Limb (tissue), 2 donors: ENCODE measurements at regions not wholly inside any gene's neighbourhood (a gene's known extent, or its start where the extent isn't known, plus 50 kb on each side); places are given as distances from the start of the nearest gene placed in this dataset.

Source experiments
- DNase-seq, 2 donors: peaks; one replicate each; pipeline ENCODE4 v3.0.0-alpha.2; 2016; ENCODE audit errors: extremely low spot score in 2 of 2

DNA sequence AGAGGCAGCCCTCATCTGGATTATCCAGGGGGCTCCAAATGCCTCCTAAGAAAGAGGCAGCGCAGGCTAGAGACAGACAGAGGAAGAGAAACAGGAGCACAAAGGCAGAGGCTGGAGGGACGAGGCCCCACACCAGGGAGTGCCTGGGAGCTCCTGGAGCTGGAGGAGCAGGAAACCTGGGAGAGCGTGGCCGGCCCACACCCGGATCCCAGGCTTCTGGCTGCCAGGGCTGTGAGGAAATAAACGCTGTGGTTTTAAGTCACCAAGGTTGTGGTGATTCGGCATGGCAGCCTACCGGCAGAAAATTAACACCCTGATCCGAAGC lies 165.5 kb downstream of the OLFM1 start:
- no peak for DNase-seq

DNA sequence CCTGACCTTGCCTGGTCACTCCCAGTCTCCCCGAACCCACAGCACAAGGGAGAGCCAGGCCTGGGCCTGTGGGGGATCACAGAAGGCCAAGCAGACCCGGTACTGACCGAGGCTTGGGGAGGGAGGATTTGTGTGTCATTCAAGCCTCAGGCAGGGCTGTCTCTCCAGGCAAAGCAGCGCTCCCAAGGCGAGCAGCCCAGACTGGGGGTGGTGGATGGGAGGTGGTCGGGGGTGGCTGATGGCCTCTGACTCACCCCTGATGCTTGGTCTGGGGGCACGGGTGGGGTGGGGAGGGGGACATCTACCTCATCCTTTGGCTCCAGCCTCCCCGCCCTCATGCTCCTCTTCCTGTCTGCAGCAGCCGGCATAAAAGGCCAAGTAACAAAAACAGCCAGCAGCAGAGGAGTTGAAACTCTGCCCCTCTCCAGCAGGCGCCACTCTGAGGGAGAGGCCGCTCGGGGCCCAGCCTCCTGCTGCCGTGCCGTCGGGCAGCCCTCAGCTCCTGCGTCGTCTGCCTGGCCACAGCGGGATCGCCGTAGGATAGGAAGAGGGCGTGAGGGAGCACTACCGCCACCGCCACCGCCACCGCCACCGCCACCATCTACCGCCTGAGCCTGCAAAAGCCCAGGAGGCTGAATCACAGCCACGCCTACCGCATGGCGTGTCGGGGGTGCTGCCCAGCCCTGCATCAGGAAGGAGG lies 166.0 kb downstream of the OLFM1 start:
- no peak for DNase-seq

DNA sequence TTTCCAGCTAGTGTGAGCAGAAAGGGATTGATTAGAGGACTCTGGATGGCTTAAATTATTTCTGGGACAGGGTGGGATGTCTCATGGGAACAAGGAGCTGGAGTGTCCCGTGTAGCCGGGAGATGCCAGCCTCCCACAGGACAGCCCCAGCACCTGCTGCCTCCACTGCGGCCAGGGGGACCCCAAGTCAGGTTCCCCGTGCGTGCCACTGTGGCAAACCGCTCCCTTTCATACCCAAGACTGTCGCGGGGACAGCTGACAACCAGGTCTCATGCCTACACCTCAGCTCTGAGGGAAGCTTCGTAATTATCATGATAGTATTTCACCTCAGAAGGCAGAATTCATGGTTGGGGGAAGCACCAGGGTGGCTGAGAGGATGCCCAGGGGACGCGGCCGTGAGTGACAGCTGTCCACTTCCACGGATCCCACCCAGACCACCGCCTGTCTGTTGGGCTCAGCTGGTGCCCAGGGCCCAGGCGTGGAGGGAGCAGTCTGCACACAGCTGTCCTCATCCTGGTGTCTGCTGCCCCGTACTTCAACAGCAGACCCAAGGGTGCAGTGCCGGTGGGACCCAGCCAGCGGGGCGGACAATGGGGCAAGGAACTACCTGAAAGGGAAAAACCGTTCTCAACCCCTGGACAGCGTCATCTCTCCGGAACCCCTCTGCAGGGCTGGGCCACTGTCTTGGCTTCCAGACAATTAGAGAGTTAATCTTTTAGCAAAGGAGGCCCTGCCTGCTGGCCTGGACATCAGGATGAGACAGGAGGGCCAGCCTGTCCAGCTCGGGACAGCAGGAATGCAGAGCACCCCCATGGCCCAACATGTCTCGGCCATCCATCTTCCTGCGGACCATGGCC lies 166.9 kb downstream of the OLFM1 start:
- no peak for DNase-seq

DNA sequence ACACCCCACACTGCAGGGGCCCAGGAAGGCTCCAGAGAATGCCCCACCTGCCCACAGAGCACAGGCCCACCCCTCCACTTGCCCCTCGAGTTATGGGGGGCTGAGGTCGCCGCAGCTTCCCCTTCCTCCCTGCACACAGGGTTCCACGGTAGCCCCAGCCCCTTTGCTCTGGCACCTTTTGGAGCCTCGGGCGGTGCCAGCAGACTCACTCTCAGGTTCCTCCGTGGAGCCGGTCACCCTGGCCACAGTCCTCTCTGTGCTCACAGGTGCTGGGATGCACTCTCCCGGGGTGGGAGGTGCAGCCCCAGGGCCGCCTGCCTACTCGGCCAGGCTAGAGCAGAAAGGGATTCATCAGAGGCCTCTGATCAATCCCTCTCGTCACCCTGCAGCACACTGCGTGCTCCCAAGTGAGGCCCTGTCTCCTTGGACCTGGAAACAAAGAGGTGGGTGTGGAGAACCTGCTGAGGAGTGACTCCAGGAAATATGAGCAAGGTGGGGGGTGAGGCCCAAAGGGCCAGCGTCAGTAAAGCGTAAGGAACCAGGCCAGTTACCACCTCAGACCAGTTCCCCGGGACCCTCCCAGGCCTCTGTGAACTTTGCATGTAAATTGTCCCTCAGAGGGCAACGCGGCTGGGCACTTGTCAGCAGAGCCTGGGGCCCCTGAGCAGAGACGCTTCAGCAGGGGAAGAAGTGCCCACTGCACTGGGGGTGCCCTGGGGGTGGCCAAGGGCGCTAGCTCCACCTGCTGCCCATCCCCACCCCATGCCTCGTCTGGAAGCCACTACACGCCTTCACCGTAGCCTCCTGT lies 167.8 kb downstream of the OLFM1 start:
- DNase-seq: no peak

DNA sequence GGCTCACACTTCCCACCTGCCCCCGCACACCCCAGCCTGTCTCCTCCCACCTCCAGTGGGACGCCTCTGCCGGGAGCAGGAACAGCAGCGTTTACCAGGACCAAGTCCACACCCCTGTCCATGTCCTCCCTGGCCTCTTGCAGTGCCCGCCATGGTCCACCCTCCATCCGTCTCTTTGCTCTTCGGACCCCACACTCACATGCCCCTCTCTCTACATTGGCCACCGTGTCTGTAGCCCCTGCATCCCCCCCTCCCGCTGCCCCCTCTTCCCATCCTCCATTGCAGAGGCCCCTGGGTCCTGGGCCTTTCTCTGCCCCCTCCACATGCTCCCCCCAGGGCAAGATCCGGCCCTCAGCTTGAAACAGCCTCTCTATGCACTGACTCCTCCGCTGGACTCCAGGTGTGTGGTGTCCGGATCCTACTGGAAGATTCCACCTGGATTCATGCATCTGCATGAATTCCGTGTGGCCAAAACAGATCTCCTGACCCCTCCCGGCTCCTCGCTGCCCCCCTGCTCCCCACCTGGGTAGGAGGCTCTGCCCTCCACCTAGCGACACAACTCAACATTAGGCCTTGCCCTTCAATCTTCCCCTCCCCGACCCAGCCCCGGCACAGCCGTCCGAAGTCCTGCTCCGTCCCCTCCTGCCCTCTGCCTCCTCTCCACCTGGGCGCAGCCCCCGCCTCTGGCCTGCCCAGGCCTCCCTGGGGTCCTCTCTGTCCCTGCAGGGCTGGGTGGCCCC lies 168.5 kb downstream of the OLFM1 start:
- no peak for DNase-seq

DNA sequence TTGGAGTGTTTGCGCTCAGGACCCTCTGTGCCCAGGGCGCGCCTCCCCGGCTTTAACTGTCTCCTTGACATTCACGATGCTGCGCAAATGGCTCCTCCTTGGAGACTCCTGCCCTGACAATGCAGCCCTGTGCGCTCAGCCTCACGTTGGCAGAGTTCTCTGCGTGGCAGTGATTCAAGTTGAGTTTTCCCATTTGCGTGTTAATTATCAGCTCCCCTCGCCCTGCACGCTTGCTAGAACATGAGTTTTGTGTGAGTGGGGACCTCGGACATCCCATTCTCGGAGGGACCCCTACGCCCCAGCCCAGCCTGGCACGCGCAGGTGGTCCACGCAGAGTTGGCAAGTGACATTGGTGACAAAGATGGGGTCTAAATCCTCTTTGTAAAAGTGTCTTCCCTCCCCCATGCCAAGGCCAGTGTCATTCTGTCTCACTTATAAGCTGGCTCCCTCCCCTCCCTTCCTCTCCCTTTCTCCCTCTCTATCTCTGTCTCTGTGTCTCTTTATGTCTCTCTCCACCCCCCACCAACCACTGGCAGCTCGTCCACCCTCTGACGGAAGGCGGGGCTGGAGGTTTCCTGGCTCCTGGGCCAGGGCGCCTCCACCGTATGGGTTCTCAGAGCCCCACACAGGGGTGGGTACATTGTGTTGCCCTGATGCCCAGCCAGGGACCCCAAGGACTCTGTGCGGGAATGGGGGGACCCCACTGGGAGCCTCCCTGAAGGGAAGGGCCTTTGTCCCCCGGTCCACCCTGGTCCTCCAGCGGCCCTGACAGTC lies 169.3 kb downstream of the OLFM1 start:
- no peak for DNase-seq

DNA sequence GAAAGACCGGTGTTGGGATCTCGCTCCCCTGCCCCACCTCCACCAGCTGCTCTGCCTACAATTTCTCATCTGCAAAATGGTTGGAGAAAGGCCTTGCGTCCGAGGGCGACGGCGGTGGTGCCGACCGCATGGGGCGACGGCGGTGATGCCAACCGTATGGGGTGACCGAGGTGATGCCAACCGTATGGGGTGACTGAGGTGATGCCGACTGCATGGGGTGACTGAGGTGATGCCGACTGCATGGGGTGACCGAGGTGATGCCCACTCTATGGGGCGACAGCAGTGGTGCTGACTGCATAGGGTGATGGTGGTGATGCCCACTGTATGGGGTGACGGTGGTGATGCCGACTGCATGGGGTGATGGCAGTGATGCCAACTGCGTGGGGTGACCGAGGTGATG lies 171.0 kb downstream of the OLFM1 start:
- no peak for DNase-seq

DNA sequence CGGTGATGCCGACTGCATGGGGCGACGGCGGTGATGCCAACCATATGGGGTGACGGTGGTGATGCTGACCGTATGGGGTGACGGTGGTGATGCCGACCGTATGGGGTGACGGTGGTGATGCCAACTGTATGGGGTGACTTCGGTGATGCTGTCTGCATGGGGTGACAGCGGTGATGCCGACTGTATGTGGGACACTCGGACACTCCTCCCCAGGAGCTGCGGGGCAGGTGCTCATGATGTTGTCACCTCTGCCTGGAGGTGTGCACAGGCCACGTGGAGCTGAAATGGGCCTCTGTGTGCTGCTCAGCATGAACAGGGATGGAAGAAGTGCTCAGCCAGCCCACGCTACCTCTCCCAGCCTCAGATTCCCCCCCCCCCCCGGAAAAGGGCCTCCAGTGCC lies 171.8 kb downstream of the OLFM1 start:
- no peak for DNase-seq

DNA sequence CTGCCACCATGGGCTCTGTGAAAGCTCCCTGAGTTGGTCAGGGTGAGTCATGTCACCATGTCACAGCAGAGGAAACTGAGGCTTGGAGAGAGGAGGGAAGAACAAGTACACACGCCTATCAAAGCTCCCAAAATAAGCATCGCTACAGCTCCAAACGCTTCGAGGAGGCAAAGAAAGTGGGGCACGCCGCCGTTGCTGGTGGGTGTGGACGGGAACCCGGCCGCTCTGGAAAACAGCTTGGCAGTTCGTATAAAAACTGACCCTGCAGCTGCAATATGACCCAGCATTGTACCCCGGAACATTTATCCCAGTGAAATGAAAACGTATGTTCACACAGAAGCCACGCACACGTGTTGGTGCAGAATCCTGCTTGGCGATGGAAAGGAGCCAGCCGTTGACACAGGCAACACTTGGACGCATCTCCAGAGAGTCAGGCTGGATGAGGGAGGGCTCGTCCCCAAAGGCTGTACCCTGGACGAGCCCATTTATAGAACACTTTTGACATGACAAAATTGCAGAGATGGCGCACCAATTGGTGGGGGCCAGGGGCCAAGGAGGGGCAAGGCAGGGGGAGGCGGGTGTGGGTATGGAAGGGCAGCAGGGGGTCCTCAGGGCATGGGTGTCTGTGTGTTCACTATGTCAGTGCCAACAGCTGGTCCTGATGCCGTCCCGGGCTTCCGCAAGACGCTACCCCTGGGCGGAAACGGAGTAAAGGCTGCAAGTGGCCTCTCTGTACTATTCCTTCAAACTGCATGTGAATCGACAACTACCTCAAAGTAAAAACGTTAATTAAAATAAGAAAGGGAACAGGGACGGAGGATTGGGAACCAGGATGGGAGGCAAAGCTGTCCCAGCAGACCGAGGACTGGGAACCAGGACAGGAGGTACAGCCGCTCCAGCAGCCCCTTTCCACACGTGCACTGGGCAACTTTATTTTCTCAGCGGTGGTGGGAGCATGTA lies 173.0 kb downstream of the OLFM1 start:
- DNase-seq: no peak

DNA sequence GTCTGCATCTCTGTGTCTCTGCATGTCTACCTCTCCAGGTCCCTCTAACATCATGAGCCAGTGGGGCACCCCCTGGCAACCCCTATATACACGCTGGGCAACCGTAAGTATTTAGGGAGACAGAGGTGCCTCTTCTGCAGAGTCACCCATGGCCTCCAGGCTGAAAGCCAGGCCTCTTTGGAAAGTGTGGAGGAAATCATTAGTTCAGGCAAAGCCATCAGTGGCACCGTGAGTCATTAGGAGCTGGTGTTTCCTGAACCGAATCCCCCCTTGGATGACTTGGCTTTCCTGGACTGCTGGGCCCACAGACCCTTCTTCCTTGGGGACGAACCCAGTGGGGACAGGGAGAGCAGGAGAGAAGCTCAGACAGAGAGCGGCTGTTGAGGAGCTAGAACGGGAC lies 174.8 kb downstream of the OLFM1 start:
- DNase-seq: no peak

DNA sequence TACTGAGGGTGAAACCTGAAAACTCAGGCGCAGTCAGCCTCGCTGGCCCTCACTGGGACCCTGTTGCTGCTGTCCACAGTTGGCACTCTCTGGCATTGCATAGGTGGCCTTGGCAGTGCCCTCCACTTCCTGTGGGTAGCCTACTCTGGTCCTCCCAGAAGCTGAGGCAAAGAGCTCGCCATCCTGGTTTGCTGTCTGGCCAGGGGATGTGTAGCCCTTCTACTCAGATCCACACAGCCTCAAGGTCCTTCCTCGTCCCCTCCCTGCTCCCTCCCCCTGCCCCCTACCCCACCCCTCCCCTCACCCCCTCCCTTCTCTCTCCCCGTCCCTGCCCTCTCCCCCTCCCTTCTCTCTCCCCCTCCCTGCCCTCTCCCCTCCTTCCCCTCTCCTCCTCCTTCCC lies 176.0 kb downstream of the OLFM1 start:
- DNase-seq: no peak

DNA sequence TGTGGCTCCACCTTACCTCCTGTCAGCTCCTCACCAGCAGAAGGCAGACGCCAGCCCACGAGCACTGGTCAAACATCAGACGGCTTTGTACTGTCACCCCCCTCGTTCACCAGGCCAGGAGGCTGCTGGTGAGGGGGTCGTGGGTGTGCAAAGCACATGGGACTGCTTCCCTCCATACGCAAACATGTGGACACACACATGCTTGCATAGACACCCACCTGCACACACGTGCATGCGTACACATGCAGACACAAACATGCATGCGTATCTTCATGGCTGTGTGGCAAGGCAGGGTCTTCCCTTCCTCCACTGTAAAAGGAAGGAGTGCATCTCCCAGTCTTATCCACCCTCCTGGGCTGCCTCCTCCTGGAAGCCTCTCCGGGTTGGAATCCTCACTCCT lies 178.5 kb downstream of the OLFM1 start:
- no peak for DNase-seq

DNA sequence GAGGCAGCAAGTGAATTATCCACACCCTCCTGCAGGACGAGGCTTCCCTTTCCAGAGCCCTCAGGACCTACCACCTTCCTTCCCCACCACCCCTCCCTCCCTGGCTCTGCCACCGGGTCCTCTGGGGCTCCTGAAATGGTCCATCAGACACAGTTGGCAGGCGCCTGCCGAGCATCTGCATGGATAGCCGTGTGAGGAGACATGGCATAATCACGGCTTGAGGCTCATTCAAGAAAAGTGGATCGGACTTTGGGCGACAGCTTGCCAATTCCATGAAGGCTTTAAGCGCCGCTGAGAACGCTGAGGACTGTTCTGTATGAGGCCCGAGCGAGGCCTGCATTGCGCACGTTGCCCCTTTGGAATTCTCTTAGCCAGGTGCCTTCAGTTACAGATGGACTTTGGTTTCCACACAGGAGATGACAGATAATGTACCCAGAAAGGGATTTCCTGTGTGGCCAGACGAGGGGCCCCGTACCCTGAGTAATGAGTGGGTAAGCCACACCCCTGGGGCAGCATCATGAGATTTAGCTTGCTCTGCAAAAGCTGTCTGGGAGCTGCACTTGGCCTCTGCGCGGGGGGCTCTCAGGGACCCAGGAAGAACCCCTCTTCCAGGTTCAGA lies 179.8 kb downstream of the OLFM1 start:
- no peak for DNase-seq

DNA sequence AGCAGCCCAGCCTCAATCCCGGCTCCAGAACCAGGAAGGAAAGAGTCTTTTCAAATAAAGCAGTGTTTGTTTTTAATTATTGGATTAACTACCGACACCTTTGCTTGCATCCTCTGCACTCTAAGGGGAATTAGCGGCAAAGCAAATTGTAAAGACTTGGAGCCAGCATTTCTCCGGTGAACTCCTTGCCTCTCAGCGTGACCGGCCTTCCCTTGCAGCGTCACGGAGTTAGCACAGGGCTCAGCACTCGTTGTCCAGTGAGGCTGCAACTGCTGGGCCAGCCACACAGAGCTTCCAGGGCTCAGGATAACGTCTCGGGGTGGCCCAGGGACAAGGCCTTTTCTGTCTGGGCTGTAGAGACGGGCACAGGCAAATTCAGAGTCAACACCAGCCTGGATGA lies 180.6 kb downstream of the OLFM1 start:
- no peak for DNase-seq

DNA sequence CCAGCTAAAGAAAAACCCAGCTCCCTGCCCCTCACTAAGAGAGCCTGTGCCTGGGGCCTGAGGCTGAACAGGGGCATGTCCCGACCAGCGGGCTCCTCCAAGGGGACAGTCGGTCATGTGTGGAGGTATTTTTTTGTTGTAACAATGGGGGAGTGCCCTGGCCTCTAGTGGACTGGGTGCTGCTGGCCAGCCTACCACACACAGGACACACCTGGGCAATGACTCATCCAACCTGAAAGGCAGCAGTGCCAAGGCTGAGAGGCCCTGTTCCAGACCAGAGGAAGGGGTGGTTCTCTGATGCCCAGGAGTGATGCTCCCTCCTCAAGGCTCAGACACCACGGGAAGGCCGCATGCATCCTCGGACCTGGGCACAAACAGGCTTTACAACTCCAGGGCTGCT lies 181.5 kb downstream of the OLFM1 start:
- DNase-seq: no peak

DNA sequence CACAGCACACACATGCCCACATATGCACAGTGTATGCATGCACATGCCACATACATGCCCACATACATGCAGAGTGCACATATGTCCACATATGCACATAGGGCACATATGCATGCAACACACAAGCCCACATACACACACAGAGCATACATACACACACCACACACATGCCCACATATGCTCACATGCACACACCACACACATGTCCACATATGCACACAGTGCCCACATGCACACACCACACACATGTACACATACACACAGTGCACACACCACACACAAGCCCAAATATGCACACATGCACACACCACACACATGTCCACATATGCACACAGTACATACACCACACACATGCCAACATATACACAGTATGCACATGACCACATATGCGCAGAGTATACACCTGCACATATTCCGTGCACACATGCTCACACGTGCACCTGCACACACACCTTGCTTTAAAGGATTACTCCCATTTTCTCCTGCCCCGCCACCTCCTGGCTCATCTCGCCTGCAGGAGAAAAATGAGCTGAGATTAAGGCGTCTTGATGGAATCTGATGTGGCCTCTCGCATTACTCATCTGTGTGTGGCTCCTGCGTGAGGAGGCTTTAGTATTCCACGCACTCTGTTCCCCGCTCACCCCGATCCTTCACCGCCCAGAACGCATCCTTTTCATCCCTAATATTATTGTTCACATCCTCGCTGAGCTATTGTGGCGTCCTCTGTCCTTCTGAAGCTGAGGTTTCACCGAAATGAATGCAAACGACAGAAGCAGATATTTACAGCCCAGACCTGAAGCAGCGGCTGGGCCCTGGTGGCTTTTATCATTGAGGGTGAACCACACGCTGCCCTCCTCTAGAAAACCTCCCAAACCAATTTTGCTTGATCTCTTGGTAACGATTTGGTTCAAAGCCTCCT lies 182.7 kb downstream of the OLFM1 start:
- no peak for DNase-seq

DNA sequence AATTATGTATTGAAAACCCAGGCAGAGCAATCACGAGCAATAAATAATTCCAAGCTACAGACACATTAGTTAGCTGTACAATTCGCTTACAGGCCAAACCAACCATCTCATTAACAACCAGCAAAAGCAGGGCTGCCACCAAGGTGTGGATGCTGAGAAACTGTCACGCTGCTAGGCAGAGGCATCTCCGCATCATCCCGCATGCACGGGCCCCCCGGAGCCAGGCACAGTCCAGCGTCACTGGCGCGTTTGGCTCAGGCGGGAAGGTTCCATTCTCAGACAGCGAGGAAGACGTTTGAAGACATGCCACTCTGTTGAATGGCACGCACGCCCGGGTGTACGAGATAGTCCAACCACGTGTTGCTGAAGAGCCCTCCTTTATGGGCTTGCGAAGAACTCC lies 184.0 kb downstream of the OLFM1 start:
- DNase-seq: no peak

DNA sequence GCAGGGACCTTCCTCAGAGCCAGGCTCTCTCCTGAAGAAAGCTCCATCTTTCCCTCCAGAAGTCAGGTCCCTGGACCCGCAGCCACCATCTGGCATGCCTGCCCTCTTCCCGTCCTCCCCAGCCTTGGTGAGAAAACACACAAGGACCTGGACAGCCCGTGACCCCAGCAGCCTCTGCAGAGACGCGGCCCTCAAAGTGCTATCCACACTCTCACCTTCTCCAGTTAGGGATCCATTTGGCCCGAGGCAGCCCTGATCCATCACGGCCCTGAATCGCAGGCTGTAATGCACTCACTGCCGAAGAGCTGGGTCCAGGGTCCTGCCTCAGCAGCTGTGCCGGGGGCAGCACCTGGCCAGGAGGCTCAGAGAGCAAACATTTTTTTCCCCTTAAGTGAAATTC lies 185.1 kb downstream of the OLFM1 start:
- no peak for DNase-seq
